ENCODE measurements at regions not wholly inside any gene's neighbourhood (a gene's known extent, or its start where the extent isn't known, plus 50 kb on each side); places are given as distances from the start of the nearest gene placed in this dataset.

DNA sequence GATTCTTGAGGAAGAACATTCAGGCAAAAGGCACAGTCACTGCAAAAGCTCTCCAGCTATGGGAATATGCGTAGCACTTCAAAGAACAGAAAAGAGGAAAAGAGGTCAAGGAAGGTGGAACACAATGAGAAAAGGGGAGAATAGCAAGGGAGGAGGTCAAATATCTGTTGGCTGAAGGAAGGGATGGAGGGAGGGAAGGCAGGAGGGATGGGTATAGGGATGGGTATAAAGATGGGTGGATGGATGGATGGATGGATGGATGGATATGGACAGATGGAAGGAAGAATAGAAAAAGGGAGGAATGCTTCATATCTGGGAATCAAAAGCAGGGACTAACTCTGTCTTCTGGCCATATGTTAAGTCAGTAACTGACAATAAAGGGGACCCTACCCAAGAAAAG is 164.2 kb upstream of the TOP1 start:
- TF ChIP-seq, protein P1, sequence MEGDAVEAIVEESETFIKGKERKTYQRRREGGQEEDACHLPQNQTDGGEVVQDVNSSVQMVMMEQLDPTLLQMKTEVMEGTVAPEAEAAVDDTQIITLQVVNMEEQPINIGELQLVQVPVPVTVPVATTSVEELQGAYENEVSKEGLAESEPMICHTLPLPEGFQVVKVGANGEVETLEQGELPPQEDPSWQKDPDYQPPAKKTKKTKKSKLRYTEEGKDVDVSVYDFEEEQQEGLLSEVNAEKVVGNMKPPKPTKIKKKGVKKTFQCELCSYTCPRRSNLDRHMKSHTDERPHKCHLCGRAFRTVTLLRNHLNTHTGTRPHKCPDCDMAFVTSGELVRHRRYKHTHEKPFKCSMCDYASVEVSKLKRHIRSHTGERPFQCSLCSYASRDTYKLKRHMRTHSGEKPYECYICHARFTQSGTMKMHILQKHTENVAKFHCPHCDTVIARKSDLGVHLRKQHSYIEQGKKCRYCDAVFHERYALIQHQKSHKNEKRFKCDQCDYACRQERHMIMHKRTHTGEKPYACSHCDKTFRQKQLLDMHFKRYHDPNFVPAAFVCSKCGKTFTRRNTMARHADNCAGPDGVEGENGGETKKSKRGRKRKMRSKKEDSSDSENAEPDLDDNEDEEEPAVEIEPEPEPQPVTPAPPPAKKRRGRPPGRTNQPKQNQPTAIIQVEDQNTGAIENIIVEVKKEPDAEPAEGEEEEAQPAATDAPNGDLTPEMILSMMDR (conservative IDR thresholded peaks at IDR 0.05 in 1 of 2, IDR thresholded peaks at IDR 0.05 in 1 of 2; ENCODE audit: extremely low read depth in 1 of 2, insufficient read depth in 1 of 2, low read depth in 1 of 2, low read length in 2 of 2) = no peak
- no peak for TF ChIP-seq EZH2 (IDR thresholded peaks at IDR 0.05; ENCODE audit: borderline replicate concordance, low read length)

All from mammary epithelial cell (primary cell).